Panc1 (cell line): ENCODE measurements at regions not wholly inside any gene's neighbourhood (a gene's known extent, or its start where the extent isn't known, plus 50 kb on each side); places are given as distances from the start of the nearest gene placed in this dataset.

Experiments
- ATAC-seq: fragments of 200-7000 bp; cut with Tn5 transposase; 2 replicates; pipeline ENCODE4 v1.9.1; 2020; ENCODE audit warnings: mild to moderate bottlenecking, moderate library complexity
- BruUV-seq: library from RNA; stranded (reverse); fragments of 400-500 nt; replicated peaks from 2 replicates; lab custom pipeline; 2021; lab: Mats Ljungman, UMichigan
- CTCF ChIA-PET: fragments of 300-600 bp; sonication (Branson Sonifier 250); formaldehyde crosslinking; loops from one replicate; lab custom pipeline; 2022; ENCODE audit warnings: antibody characterized with exemption; lab: Charles Lee
- POLR2A ChIA-PET: fragments of 300-600 bp; sonication (Branson Sonifier 250); formaldehyde crosslinking; loops from one replicate; lab custom pipeline; 2022; ENCODE audit warnings: antibody characterized with exemption; lab: Charles Lee
- DNase-seq: peaks from one replicate; pipeline ENCODE4 v3.0.0-alpha.2; 2010; ENCODE audit warnings: low read depth, low spot score
- H3K27ac ChIP-seq: 2 replicates; pipeline ENCODE4 v1.5.1; 2011; ENCODE audit warnings: mild to moderate bottlenecking, low read length, inconsistent platforms
- H3K27me3 ChIP-seq: fragments of 200-500 bp; sonication (Bioruptor generic); 2 replicates; pipeline ENCODE4 v1.6.0; 2014; ENCODE audit warnings: low read length, inconsistent platforms; ENCODE audit not compliant: control insufficient read depth, insufficient read depth
- H3K36me3 ChIP-seq: fragments of 200-500 bp; sonication (Bioruptor generic); 2 replicates; pipeline ENCODE4 v1.5.1; 2014; ENCODE audit warnings: inconsistent platforms, mild to moderate bottlenecking, low read length, moderate library complexity; ENCODE audit not compliant: control insufficient read depth, insufficient read depth
- H3K4me1 ChIP-seq: 2 replicates; pipeline ENCODE4 v1.5.1; 2011; ENCODE audit warnings: inconsistent platforms, mild to moderate bottlenecking, low read length, moderate library complexity; ENCODE audit not compliant: control insufficient read depth, insufficient read depth
- H3K4me3 ChIP-seq, 2 experiments: 2 replicates each; pipeline ENCODE4 v1.5.1; 2011 to 2012; ENCODE audit warnings: low read depth in 2 of 2, low read length in 2 of 2, mild to moderate bottlenecking in 2 of 2, inconsistent platforms in 1 of 2, moderate library complexity in 1 of 2
- H3K9me3 ChIP-seq: fragments of 200-500 bp; sonication (Bioruptor generic); 2 replicates; pipeline ENCODE4 v1.5.1; 2014; ENCODE audit warnings: low read depth, mild to moderate bottlenecking, inconsistent platforms, low read length, moderate library complexity; ENCODE audit not compliant: control insufficient read depth, insufficient read depth
- POLR2AphosphoS5 ChIP-seq: IDR thresholded peaks from 2 replicates; pipeline ENCODE4 v1.6.1; 2012; ENCODE audit warnings: mild to moderate bottlenecking, low read depth, low read length, moderate library complexity
- REST ChIP-seq, 2 experiments: IDR thresholded peaks; 2 replicates each; pipeline ENCODE4 v1.6.1; 2011 to 2012; ENCODE audit warnings: low read depth in 2 of 2, control low read depth in 1 of 2, low read length in 1 of 2, mild to moderate bottlenecking in 1 of 2, moderate library complexity in 1 of 2; ENCODE audit not compliant: insufficient read depth in 1 of 2
- SIN3A ChIP-seq: IDR thresholded peaks from 2 replicates; pipeline ENCODE4 v1.6.1; 2012; ENCODE audit warnings: low read depth, mild to moderate bottlenecking, low read length, moderate library complexity, borderline replicate concordance; ENCODE audit not compliant: insufficient read depth
- TCF7L2 ChIP-seq: IDR thresholded peaks from 2 replicates; pipeline ENCODE4 v1.6.1; 2011; ENCODE audit warnings: mild to moderate bottlenecking, low read depth, low read length, inconsistent platforms
- in situ Hi-C: cut with HindIII; loops from 2 replicates; pipeline ENCODE4 v1.10.0; 2016; ENCODE audit warnings: low sequenced_read_pairs, low pct_unique_long_range_greater_than_20kb
- intact Hi-C: fragments of 100-400 bp; cut with micrococcal nuclease; formaldehyde crosslinking; loops from one replicate; pipeline ENCODE4 v1.10.0; 2022; ENCODE audit not compliant: unreplicated experiment
- TF ChIP-seq, protein P1 (sequence below): fragments of 450-650 bp; IDR thresholded peaks from 2 replicates; pipeline ENCODE4 v1.5.1; 2017; ENCODE audit warnings: mild to moderate bottlenecking

DNA sequence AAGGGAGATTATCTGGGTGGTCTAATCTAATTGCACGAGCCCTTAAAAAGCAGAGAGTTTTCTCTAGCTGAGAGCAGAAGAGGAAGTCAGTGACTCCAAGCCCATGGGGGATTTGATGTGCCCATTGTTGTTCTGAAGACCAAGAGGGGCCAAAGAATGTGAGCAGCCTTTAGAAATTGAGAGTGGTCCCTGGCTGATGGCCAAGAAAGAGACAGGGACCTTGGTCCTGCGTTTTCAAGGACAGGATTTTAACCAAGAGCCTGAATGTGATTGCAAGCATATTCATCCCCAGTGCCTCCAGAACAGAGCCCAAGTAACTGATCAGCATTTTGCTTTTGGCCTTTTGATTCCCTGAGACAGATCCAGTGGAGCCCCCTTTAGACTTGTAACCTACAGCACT is 1353.9 kb downstream of the AACS start:
- POLR2A ChIA-PET, result no interaction called here
- CTCF ChIA-PET, result no interaction called here
- ATAC-seq (no peak), DNase-seq (no peak)
- BruUV-seq, result no TSS peak
- no peaks in the 10 kb centered on the region for H3K4me1 ChIP-seq
- no peak for TF ChIP-seq TCF7L2
- TF ChIP-seq SIN3A, result no peak
- TF ChIP-seq POLR2AphosphoS5, result no peak
- no peak for TF ChIP-seq REST (IDR thresholded peaks at IDR 0.05; ENCODE audit: insufficient read depth in 1 of 2, low read depth in 2 of 2, low read length in 1 of 2)
- TF ChIP-seq, protein P1, sequence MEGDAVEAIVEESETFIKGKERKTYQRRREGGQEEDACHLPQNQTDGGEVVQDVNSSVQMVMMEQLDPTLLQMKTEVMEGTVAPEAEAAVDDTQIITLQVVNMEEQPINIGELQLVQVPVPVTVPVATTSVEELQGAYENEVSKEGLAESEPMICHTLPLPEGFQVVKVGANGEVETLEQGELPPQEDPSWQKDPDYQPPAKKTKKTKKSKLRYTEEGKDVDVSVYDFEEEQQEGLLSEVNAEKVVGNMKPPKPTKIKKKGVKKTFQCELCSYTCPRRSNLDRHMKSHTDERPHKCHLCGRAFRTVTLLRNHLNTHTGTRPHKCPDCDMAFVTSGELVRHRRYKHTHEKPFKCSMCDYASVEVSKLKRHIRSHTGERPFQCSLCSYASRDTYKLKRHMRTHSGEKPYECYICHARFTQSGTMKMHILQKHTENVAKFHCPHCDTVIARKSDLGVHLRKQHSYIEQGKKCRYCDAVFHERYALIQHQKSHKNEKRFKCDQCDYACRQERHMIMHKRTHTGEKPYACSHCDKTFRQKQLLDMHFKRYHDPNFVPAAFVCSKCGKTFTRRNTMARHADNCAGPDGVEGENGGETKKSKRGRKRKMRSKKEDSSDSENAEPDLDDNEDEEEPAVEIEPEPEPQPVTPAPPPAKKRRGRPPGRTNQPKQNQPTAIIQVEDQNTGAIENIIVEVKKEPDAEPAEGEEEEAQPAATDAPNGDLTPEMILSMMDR, result no peak
- intact Hi-C loops, result no loop called here
- no peaks in the 10 kb centered on the region for H3K36me3 ChIP-seq
- H3K4me3 ChIP-seq, result no peak overlapping the region
- in situ Hi-C loops, result no loop called here
- no peaks in the 10 kb centered on the region for H3K27me3 ChIP-seq
- no peak overlapping the region for H3K27ac ChIP-seq
- H3K9me3 ChIP-seq, result no peaks in the 10 kb centered on the region

- TF ChIP-seq, protein P1, result no peak
- TF ChIP-seq POLR2AphosphoS5 (no peak), SIN3A (no peak), REST (IDR thresholded peaks at IDR 0.05; ENCODE audit: insufficient read depth in 1 of 2, low read depth in 2 of 2, low read length in 1 of 2) (no peak), TCF7L2 (no peak)
- no TSS peak for BruUV-seq
- POLR2A ChIA-PET, result no interaction called here
- Histone ChIP-seq H3K27me3 (no peaks in the 10 kb centered on the region), H3K4me1 (no peaks in the 10 kb centered on the region), H3K4me3 (no peak overlapping the region), H3K9me3 (no peaks in the 10 kb centered on the region), H3K27ac (no peak overlapping the region), H3K36me3 (no peaks in the 10 kb centered on the region)
- CTCF ChIA-PET, result no interaction called here
- in situ Hi-C loops (no loop called here), intact Hi-C loops (no loop called here)
- ATAC-seq, result no peak
- DNase-seq, result no peak
Measured at GRCh38 chr12:126424696-126425095, 1359.5 kb downstream of the AACS start.
